ENCODE measurements at regions not wholly inside any gene's neighbourhood (a gene's known extent, or its start where the extent isn't known, plus 50 kb on each side); places are given as distances from the start of the nearest gene placed in this dataset.

DNA sequence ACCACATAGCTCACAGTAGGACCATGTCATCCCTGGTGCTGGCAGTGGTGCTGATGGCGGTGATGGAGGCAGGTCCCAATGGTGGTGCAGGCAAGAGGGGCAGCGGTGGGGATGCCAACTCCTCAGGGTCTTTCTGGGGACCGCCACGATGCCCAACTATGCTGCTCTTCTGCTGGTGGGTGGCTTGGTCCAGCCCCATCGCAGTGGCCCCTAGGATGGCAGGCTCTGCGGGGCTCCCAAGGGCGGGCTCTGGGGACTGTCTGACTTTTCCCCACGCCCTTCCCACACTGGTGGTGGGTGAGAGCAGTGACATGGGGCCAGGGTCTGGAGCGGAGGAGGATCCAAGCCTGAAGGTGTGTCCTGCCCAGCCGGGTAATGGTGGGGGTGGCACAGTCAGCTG lies 288.9 kb upstream of the RIOK2 start:
- H3K27ac Mint-ChIP-seq: no peak overlapping the region
- peaks cover 0 to 8% of the 10 kb centered on the region in 2 donors for H3K9me3 Mint-ChIP-seq
- H3K4me3 Mint-ChIP-seq: no peak overlapping the region
- ATAC-seq (replicated peaks in 1 of 2): no peak
- H3K27me3 Mint-ChIP-seq (ENCODE audit: low read depth): no peaks in the 10 kb centered on the region
- no peaks in the 10 kb centered on the region for H3K36me3 Mint-ChIP-seq (ENCODE audit: insufficient read depth in 2 of 2)
- DNase-seq: no peak
- H3K4me1 Mint-ChIP-seq (ENCODE audit: low read depth): no peaks in the 10 kb centered on the region

DNA sequence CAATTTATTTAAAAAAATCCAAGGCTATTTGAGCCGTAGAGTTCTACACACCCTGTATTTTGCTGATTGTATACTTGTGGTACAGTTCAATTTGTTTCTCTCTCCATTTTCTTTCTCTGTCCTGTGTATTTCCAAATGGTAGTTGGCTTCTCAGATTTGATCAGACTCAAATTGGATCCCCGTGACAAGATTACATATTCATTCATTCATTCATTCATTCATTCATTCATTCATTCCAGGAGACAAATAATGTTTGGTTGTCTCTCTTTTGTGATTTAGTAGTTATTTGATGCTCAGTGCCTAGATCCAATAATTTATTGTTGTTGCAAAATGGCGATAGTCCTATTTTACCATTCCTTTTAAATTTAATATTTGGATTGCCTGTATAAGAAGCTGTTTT lies 292.8 kb upstream of the RIOK2 start:
- Mint-ChIP-seq H3K4me1 (ENCODE audit: low read depth) (no peaks in the 10 kb centered on the region), H3K4me3 (no peak overlapping the region), H3K36me3 (ENCODE audit: insufficient read depth in 2 of 2) (no peaks in the 10 kb centered on the region), H3K9me3 (no peaks in the 10 kb centered on the region), H3K27ac (no peak overlapping the region), H3K27me3 (ENCODE audit: low read depth) (no peaks in the 10 kb centered on the region)
- ATAC-seq (replicated peaks in 1 of 2) (no peak), DNase-seq (no peak)

DNA sequence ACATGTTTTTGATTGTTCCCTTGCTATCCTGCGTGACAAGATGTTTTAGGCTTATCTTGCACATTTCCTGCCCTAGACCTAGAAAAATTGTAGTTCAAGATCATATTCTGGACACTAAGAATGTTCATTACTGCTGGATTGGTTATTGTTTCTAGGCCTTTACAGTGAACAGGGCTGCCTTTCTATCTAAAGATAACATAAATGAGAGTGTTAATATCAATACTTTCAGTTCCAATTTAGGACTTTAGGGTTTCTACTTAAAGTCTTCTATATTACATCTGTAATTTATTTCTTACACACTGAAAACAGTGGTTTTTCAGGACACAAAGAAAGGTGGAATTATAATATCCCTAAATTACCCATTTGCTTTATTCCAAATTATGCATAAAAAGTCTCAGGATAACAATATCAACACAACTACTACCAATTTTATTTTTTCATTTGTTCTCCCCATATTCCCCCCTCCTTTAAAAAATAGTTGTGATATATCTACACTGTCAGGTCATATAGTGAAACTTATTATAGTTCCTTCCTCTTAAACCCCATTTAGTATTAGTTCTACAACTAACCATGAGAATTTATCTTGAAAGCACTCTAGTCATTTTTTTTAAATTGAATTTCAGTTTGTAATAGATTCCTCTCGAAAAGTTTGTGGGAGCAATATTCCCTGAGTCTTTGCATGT lies 293.9 kb upstream of the RIOK2 start:
- Mint-ChIP-seq H3K36me3 (ENCODE audit: insufficient read depth in 2 of 2) (no peaks in the 10 kb centered on the region), H3K4me3 (no peak overlapping the region), H3K27ac (no peak overlapping the region), H3K9me3 (no peaks in the 10 kb centered on the region), H3K27me3 (ENCODE audit: low read depth) (no peaks in the 10 kb centered on the region), H3K4me1 (ENCODE audit: low read depth) (no peaks in the 10 kb centered on the region)
- ATAC-seq (replicated peaks in 1 of 2): no peak
- DNase-seq: no peak

DNA sequence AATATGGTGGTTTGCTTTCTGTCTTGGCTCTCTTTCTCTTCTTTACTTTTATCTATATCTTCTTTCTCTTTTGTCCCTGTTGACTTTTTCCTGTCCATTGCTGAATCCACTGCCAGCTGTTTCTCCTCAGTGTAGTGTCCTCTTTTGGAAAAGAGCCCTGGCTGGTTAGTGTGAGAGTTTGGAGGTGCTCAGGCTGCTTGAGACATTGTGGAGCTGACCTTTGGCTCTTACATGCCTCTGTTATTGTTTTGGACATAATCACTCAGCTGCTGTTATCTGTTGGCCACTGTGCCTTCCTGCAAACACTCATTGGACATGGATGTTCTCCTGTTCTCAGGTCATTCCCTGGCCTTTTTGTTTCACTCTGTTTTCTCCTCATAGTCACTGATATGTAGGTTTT lies 295.4 kb upstream of the RIOK2 start:
- Mint-ChIP-seq H3K27ac (no peak overlapping the region), H3K27me3 (ENCODE audit: low read depth) (no peaks in the 10 kb centered on the region), H3K4me1 (ENCODE audit: low read depth) (no peaks in the 10 kb centered on the region), H3K4me3 (no peak overlapping the region), H3K9me3 (no peaks in the 10 kb centered on the region), H3K36me3 (ENCODE audit: insufficient read depth in 2 of 2) (no peaks in the 10 kb centered on the region)
- ATAC-seq (replicated peaks in 1 of 2): no peak
- no peak for DNase-seq

DNA sequence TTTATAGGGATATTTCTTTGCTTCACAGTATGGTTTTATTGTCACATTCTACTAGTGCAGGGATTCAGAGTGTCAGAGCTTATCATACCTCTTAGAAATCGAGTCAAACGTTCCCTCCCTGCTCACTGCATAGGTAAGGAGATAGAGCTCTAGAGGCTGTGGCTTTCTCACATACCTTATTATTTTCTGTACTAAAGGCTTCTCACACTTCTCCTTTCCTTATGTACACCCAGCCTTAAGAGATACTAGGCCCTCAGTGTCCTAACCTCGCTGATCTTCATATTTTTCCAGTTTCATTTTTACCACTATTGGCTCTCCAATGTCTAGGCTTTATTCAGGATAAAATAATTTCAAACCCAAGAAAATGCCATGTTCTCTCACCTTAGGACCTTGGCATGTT lies 297.3 kb upstream of the RIOK2 start:
- H3K4me3 Mint-ChIP-seq: no peak overlapping the region
- no peaks in the 10 kb centered on the region for H3K4me1 Mint-ChIP-seq (ENCODE audit: low read depth)
- DNase-seq: no peak
- no peak for ATAC-seq (replicated peaks in 1 of 2)
- H3K36me3 Mint-ChIP-seq (ENCODE audit: insufficient read depth in 2 of 2): no peaks in the 10 kb centered on the region
- H3K27ac Mint-ChIP-seq: no peak overlapping the region
- peaks cover 0 to 2% of the 10 kb centered on the region in 2 donors for H3K9me3 Mint-ChIP-seq
- no peaks in the 10 kb centered on the region for H3K27me3 Mint-ChIP-seq (ENCODE audit: low read depth)

DNA sequence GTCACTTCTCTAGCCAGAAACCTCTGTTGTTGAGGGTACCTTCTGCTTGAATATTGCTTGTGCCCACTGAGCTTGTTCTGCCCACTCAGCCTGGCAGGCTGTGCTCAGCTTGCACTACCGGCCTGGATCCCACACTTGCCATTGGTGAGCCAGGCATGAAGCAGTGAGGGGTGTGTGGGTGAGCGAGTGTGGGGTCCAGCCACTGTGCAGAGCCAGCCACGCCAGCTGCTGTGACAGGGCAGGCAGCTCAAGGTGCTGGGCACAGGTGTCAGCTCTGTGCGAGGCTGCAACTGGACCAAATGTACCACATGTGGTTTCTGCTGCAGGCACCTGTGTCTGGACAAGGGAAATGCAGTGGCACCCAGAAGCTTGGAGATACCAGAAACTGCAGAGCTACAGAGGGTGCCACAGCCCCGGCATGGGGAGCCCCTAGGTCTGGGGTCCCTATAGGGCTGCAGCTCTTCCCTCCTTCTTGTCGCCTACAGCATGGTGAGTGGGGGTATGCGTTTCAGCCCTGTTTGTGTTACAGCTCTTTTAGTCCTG lies 305.1 kb upstream of the RIOK2 start:
- H3K4me3 Mint-ChIP-seq: no peak overlapping the region
- no peaks in the 10 kb centered on the region for H3K4me1 Mint-ChIP-seq (ENCODE audit: low read depth)
- H3K9me3 Mint-ChIP-seq: peaks cover 0 to 2% of the 10 kb centered on the region in 2 donors
- DNase-seq (no peak), ATAC-seq (replicated peaks in 1 of 2) (no peak)
- no peaks in the 10 kb centered on the region for H3K36me3 Mint-ChIP-seq (ENCODE audit: insufficient read depth in 2 of 2)
- H3K27ac Mint-ChIP-seq: no peak overlapping the region
- H3K27me3 Mint-ChIP-seq (ENCODE audit: low read depth): no peaks in the 10 kb centered on the region

DNA sequence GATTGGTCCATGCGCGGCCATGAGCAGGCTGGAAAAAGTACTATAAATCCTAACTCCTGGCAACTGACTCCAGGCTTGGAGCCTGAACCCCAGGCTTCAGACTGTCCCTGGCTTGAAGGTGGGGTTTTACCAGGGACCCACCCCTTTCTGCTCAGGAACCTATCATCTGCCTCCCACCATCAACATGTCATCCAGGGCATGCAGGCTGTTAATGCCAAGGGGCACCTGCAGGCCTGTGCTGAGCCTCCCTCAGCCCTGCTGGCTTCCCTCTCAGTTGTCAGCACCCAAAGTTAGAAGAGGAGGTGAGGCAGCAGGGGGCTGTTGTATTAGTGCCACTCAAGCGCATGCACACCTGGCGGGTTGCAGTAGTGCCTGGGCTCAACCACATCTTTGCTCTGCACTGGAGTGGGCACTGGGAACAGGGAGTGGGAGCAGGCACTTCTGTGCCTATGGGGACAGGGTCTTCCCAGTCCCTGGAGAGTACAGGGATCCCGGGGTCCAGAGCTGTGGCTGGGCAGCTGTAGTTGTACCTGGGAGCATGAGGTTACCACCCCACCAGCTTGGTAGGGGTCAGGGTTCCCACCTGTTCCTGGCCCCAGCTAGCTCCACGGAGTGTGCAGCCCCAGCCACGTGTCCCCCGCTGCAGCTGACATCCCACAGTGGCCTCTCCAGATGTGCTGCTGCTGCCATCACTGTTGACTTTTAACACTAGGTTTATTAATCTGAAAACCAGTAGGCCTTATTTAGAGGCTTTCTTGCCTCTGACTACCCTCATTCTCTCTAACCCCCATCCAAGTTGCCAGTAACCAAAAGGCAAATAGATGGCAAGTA lies 306.2 kb upstream of the RIOK2 start:
- H3K36me3 Mint-ChIP-seq (ENCODE audit: insufficient read depth in 2 of 2): no peaks in the 10 kb centered on the region
- H3K4me3 Mint-ChIP-seq: no peak overlapping the region
- no peak for ATAC-seq (replicated peaks in 1 of 2)
- H3K27ac Mint-ChIP-seq: no peak overlapping the region
- H3K4me1 Mint-ChIP-seq (ENCODE audit: low read depth): no peaks in the 10 kb centered on the region
- H3K27me3 Mint-ChIP-seq (ENCODE audit: low read depth): no peaks in the 10 kb centered on the region
- H3K9me3 Mint-ChIP-seq: peaks cover 0 to under 1% of the 10 kb centered on the region in 2 donors
- no peak for DNase-seq

DNA sequence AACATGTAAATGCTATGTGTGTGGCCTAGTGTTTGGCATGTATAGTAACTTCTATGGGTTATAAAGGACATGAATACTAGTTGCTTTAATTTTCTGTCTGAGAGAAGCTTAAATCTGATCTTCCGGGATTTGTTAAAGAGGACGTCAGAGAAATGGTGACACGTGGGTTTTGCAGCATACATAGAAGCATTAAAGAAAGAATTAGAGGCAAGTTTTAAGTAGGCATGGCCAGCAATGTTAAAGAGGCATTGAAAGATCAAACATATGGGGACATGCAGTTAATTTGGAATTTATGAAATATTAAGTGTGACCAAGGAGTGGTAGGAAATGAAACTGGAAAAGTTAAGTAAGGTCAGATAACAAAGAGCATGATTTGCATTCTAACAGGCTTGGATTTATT lies 311.4 kb upstream of the RIOK2 start:
- DNase-seq (no peak), ATAC-seq (replicated peaks in 1 of 2) (no peak)
- no peaks in the 10 kb centered on the region for H3K9me3 Mint-ChIP-seq
- H3K27ac Mint-ChIP-seq: no peak overlapping the region
- H3K4me1 Mint-ChIP-seq (ENCODE audit: low read depth): no peaks in the 10 kb centered on the region
- H3K36me3 Mint-ChIP-seq (ENCODE audit: insufficient read depth in 2 of 2): no peaks in the 10 kb centered on the region
- no peak overlapping the region for H3K4me3 Mint-ChIP-seq
- H3K27me3 Mint-ChIP-seq (ENCODE audit: low read depth): no peaks in the 10 kb centered on the region

DNA sequence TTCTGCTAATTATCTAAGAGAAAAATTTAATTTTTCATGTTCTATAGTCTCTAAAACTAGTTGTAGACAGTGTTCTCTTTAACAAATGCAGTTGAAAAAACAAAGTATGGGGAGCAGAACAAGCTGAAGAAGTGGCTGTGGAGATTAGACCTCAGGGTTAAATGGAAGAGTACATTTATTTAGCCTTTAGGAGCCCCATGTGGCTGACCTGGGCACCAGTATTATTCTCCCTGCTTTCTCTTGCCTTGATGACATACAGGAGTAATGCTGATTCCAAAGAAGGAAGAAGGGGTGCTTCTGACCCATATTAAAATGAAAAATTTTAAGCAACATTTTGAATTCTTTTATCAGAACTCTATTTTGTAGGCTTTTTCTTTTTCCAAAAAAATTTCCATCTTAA lies 312.3 kb upstream of the RIOK2 start:
- H3K36me3 Mint-ChIP-seq (ENCODE audit: insufficient read depth in 2 of 2): no peaks in the 10 kb centered on the region
- no peaks in the 10 kb centered on the region for H3K4me1 Mint-ChIP-seq (ENCODE audit: low read depth)

DNA sequence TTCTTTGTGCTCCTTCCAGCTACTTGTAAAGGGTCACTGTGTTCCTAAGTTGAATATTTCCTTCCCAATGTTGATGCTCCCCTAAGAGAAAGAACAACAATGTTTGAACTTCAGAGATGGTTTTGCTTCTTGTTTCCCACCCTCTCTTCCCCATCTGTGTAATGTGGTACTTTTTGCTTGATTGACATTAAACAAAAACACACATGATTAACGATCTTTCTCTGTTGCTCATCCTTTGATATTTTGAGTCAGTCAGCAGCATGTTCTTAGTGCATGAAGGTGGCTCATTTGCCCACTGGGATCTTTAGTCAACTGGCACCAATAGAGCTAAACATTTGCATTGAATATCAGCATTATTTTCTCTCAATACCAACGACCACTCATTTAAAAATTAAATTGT lies 313.0 kb upstream of the RIOK2 start:
- no peak for DNase-seq
- H3K9me3 Mint-ChIP-seq: no peaks in the 10 kb centered on the region
- H3K27ac Mint-ChIP-seq: no peak overlapping the region
- no peak for ATAC-seq (replicated peaks in 1 of 2)
- no peaks in the 10 kb centered on the region for H3K4me1 Mint-ChIP-seq (ENCODE audit: low read depth)
- H3K36me3 Mint-ChIP-seq (ENCODE audit: insufficient read depth in 2 of 2): no peaks in the 10 kb centered on the region
- no peaks in the 10 kb centered on the region for H3K27me3 Mint-ChIP-seq (ENCODE audit: low read depth)
- H3K4me3 Mint-ChIP-seq: no peak overlapping the region

More for the DNA sequence above, 312.3 kb upstream of the RIOK2 start:
- no peaks in the 10 kb centered on the region for H3K27me3 Mint-ChIP-seq (ENCODE audit: low read depth)
- no peak overlapping the region for H3K27ac Mint-ChIP-seq
- no peak overlapping the region for H3K4me3 Mint-ChIP-seq
- DNase-seq (no peak), ATAC-seq (replicated peaks in 1 of 2) (no peak)
- H3K9me3 Mint-ChIP-seq: no peaks in the 10 kb centered on the region

DNA sequence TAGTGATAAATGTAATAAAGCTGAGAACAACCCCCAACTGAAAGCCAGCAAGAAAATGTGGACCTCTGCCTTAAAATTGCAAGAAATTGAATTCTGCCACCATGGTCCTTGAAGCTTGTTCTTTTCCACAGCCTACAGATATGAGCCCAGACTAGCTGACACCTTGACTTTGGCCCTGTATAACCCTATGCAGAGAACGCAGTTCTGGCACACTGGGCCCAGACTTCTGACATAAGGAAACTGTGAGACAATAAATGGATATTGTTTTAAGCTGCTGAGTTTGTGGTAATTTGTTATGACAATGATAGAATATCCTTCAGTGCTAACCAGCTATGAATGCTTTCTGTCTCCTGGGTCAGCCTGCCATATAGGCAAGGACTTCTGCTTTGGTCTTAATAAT lies 315.6 kb upstream of the RIOK2 start:
- no peaks in the 10 kb centered on the region for H3K9me3 Mint-ChIP-seq
- H3K27ac Mint-ChIP-seq: no peak overlapping the region
- H3K4me1 Mint-ChIP-seq (ENCODE audit: low read depth): no peaks in the 10 kb centered on the region
- no peak for ATAC-seq (replicated peaks in 1 of 2)
- no peaks in the 10 kb centered on the region for H3K36me3 Mint-ChIP-seq (ENCODE audit: insufficient read depth in 2 of 2)
- DNase-seq: no peak
- no peak overlapping the region for H3K4me3 Mint-ChIP-seq
- H3K27me3 Mint-ChIP-seq (ENCODE audit: low read depth): no peaks in the 10 kb centered on the region

DNA sequence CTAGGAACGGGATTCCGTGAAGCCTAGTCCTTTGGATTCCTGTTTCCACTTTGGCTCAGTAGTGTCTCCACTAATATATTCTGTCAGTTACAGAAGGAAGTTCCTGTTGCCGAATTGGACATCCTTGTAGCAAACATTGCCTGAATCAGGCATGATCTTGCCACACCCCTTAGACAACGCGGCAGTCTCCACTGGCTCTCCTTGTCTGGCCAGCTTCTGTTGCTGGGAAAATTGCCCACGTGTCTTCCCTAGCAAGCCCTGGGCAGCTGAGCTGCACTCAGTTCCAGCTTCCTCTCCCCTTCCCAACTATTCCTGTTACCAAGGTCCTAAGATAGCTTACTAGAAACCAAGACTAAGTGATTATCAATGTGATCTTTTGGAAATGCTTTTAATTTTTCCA lies 316.6 kb upstream of the RIOK2 start:
- Mint-ChIP-seq H3K36me3 (ENCODE audit: insufficient read depth in 2 of 2) (no peaks in the 10 kb centered on the region), H3K4me1 (ENCODE audit: low read depth) (no peaks in the 10 kb centered on the region), H3K9me3 (no peaks in the 10 kb centered on the region), H3K27me3 (ENCODE audit: low read depth) (no peaks in the 10 kb centered on the region), H3K27ac (no peak overlapping the region), H3K4me3 (no peak overlapping the region)
- DNase-seq (no peak), ATAC-seq (replicated peaks in 1 of 2) (no peak)

DNA sequence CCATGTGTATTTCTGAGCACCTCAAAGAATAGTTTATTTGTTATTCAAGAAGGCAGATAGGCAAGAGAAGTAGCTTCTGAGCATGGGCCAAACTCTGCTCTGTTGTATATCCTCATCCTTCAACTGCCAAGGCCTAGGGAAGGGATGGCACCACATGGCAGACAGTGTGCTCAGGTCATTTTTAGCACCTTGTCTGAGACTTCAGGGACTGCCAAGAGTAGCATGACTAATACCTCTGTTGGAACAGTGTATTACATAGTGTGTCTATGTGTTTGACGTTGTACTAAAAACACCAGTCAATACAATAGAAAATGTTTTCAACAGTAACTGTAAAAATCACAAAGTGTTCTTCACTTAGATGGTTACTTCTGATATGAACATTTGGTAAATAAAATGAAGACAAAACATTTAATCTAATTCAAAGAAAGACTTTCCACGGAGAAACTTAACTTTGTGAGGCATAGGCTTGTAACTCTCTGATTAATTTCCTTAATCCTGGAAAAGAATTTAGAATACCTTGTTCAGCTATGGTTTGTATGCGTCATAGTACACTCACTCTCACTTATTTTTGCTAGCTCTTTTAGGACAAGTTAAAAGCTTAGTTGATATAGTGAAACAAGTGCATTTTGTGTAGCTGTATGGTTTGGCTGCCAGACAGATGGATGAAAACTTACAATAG lies 318.4 kb upstream of the RIOK2 start:
- DNase-seq (no peak), ATAC-seq (replicated peaks in 1 of 2) (no peak)
- Mint-ChIP-seq H3K36me3 (ENCODE audit: insufficient read depth in 2 of 2) (no peaks in the 10 kb centered on the region), H3K27ac (no peak overlapping the region), H3K4me3 (no peak overlapping the region), H3K9me3 (no peaks in the 10 kb centered on the region), H3K4me1 (ENCODE audit: low read depth) (no peaks in the 10 kb centered on the region), H3K27me3 (ENCODE audit: low read depth) (no peaks in the 10 kb centered on the region)
